Right atrium auricular region (tissue), 2 donors: ENCODE measurements at regions not wholly inside any gene's neighbourhood (a gene's known extent, or its start where the extent isn't known, plus 50 kb on each side); places are given as distances from the start of the nearest gene placed in this dataset.

Source experiments
- DNase-seq: peaks from one replicate; pipeline ENCODE4 v3.0.0-alpha.2; 2019; ENCODE audit warnings: low spot score
- H3K27ac ChIP-seq, 2 donors: fragments of 200-600 bp; sonication (generic); 1 replicate in 1 of 2; 2 replicates in 1 of 2; pipeline ENCODE4 v1.5.1; 2016 to 2019
- H3K27me3 ChIP-seq, 2 donors: fragments of 200-600 bp; sonication (generic); one replicate each; pipeline versions ENCODE4 v1.5.1 to v1.6.0; 2017 to 2019
- H3K36me3 ChIP-seq: fragments of 200-600 bp; sonication (generic); one replicate; pipeline ENCODE4 v1.5.1; 2016
- H3K4me1 ChIP-seq, 2 donors: fragments of 200-600 bp; sonication (generic); one replicate each; pipeline versions ENCODE4 v1.5.1 to v1.6.0; 2017 to 2019
- H3K4me3 ChIP-seq, 2 donors: fragments of 200-600 bp; sonication (generic); 1 replicate in 1 of 2; 2 replicates in 1 of 2; pipeline ENCODE4 v1.5.1; 2017 to 2019; ENCODE audit warnings: mild to moderate bottlenecking in 1 of 2, moderate library complexity in 1 of 2
- H3K9me3 ChIP-seq, 2 donors: fragments of 200-600 bp; sonication (generic); one replicate each; pipeline ENCODE4 v1.5.1; 2019
- TF ChIP-seq, protein P1 (sequence below), 2 donors: fragments of 200-600 bp; sonication (generic); IDR thresholded peaks; one replicate each; pipeline ENCODE4 v1.5.1; 2019; ENCODE audit warnings: antibody characterized with exemption in 2 of 2

DNA sequence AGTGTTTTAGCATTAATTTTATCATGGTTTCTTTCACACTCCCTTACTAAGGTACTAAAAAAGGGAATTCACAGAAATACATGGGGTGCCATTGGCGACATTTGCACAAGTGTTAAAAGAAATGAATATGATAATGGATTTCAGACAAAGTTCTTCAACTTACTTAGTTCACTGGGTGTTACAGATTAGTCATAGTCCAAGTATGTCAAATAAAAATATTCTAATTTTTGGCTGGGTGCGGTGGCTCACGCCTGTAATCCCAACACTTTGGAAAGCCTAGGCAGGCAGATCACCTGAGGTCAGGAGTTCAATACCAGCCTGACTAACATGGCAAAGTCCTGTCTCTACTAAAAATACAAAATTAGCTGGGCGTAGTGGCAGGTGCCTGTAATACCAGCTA is 286.1 kb upstream of the TFAP2D start:
- no peak for DNase-seq
- TF ChIP-seq, protein P1, sequence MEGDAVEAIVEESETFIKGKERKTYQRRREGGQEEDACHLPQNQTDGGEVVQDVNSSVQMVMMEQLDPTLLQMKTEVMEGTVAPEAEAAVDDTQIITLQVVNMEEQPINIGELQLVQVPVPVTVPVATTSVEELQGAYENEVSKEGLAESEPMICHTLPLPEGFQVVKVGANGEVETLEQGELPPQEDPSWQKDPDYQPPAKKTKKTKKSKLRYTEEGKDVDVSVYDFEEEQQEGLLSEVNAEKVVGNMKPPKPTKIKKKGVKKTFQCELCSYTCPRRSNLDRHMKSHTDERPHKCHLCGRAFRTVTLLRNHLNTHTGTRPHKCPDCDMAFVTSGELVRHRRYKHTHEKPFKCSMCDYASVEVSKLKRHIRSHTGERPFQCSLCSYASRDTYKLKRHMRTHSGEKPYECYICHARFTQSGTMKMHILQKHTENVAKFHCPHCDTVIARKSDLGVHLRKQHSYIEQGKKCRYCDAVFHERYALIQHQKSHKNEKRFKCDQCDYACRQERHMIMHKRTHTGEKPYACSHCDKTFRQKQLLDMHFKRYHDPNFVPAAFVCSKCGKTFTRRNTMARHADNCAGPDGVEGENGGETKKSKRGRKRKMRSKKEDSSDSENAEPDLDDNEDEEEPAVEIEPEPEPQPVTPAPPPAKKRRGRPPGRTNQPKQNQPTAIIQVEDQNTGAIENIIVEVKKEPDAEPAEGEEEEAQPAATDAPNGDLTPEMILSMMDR (IDR thresholded peaks at IDR 0.05) = no peak
- no peaks in the 10 kb centered on the region for H3K4me1 ChIP-seq
- no peak overlapping the region for H3K27ac ChIP-seq
- no peak overlapping the region for H3K4me3 ChIP-seq
- H3K9me3 ChIP-seq = no peaks in the 10 kb centered on the region
- no peaks in the 10 kb centered on the region for H3K36me3 ChIP-seq
- H3K27me3 ChIP-seq = no peaks in the 10 kb centered on the region

DNA sequence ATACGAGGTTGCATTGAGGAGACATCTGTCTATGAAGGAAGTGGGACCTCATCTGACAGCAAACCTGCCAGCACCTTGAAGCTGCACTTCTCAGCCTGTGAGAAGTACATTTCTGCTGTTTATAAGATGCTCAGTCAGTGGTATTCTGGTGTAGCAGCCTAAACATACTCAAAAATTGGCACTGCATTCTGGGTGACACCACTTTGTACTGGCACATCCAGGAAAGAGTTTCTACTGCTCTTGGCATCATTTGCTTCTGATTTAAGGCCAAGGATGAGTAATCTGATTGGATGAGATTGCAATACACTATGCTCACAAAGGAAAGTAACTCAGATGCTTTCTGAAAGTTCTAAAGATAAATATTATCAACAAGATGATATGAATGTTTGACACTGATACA is 275.4 kb upstream of the TFAP2D start:
- no peaks in the 10 kb centered on the region for H3K9me3 ChIP-seq
- H3K4me1 ChIP-seq = no peaks in the 10 kb centered on the region
- TF ChIP-seq, protein P1 (IDR thresholded peaks at IDR 0.05) = no peak
- H3K27ac ChIP-seq = no peak overlapping the region
- H3K4me3 ChIP-seq = no peak overlapping the region
- no peaks in the 10 kb centered on the region for H3K27me3 ChIP-seq
- no peak for DNase-seq
- H3K36me3 ChIP-seq = no peaks in the 10 kb centered on the region

DNA sequence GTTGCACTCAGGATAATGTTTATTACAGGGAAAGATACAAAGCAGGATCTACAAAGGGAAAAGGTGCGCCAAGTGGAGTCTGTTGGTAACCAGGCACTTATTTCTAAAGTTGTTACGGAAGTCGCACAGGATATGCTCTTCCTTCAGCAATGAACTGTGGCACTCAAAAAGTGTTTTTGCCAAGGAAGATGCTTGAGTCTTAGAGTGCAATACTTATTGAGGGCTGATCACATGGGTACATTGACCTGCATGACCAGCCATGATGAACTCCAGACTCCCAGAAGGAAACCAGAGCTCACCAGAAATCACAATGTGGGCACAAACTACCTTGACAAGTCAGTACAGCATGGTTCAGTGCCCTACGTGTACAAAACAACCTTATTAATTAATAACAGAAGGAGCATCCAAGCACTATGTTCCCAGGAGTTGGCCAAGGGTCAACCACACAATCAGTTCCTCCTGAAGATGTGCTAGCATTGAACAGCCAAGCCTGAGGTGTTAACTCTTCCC is 270.7 kb upstream of the TFAP2D start:
- Histone ChIP-seq H3K4me3 (no peak overlapping the region), H3K27ac (no peak overlapping the region), H3K9me3 (no peaks in the 10 kb centered on the region), H3K4me1 (no peaks in the 10 kb centered on the region), H3K36me3 (no peaks in the 10 kb centered on the region), H3K27me3 (no peaks in the 10 kb centered on the region)
- DNase-seq = no peak
- TF ChIP-seq, protein P1 (IDR thresholded peaks at IDR 0.05) = no peak

DNA sequence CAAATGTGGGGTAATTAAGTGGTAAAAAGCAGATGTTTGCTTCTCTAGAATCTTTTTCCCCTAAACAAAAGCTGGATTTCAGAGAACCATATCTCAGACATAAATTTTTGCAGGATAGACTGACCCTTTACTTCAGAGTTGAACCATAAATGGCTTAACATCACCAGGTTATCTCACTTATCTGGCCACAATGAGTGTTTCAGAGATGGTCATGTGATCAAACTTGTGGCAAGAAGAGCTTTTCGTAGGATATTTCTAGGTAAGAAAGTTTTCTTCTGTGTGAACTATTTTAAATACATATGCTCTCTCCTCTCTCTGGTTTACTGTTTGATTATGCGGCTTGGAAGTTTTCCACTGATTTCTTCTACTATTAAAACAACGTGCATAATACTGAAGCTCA is 270.2 kb upstream of the TFAP2D start:
- TF ChIP-seq, protein P1 (IDR thresholded peaks at IDR 0.05) = no peak
- H3K9me3 ChIP-seq = no peaks in the 10 kb centered on the region
- no peak overlapping the region for H3K4me3 ChIP-seq
- no peaks in the 10 kb centered on the region for H3K27me3 ChIP-seq
- no peaks in the 10 kb centered on the region for H3K4me1 ChIP-seq
- H3K36me3 ChIP-seq = no peaks in the 10 kb centered on the region
- no peak for DNase-seq
- H3K27ac ChIP-seq = no peak overlapping the region

DNA sequence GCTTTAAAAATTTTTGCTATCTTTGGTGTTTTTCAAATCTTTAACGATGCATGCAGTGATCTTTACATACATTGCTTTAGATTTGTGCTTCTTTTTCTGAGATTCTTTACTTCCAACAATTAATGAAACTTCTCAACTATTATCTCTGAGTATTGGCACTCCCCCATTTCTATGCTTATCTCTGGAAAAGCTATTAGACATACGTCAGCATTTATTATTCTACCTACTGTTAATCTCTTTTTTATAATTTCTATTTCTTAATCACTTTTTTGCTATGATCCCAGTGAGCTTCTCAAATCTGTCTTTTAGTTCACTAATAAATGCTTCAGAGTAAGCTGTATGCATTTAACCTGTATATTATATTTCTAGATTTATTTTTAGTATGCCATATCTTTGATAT is 264.2 kb upstream of the TFAP2D start:
- no peaks in the 10 kb centered on the region for H3K27me3 ChIP-seq
- no peak for DNase-seq
- no peaks in the 10 kb centered on the region for H3K4me1 ChIP-seq
- H3K36me3 ChIP-seq = no peaks in the 10 kb centered on the region
- no peak overlapping the region for H3K27ac ChIP-seq
- TF ChIP-seq, protein P1 (IDR thresholded peaks at IDR 0.05) = no peak
- no peaks in the 10 kb centered on the region for H3K9me3 ChIP-seq
- no peak overlapping the region for H3K4me3 ChIP-seq

DNA sequence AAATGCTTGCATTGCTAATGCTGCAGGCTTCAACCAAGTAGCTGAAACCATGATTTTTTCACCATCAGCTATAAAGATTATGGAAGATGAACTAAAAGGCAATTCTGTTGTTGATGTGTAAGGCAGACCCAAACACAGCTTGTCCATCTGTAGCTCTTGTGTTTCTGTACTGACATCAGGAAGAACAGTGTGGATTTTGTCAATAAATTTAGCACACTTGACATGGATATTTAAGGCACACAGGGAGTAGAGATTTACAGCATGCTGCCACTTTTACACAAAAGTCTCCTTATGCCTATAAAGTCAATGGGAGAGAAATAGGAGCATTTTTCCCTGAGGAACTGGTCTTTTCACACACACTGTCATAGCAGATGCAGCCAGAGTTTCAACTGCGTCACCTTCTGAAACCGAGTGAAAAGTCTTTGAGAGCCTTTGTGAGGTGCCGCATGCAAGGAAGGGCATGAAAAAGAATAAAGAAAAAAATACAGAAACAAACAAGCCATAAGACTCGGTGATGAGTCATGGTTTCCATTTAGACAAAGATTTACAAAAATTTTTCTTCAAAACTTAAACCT is 261.4 kb upstream of the TFAP2D start:
- H3K36me3 ChIP-seq = no peaks in the 10 kb centered on the region
- no peak for DNase-seq
- no peak overlapping the region for H3K4me3 ChIP-seq
- TF ChIP-seq, protein P1 (IDR thresholded peaks at IDR 0.05) = no peak
- H3K9me3 ChIP-seq = no peaks in the 10 kb centered on the region
- H3K27me3 ChIP-seq = no peaks in the 10 kb centered on the region
- no peak overlapping the region for H3K27ac ChIP-seq
- no peaks in the 10 kb centered on the region for H3K4me1 ChIP-seq
